SK-N-MC (cell line): ENCODE measurements at regions not wholly inside any gene's neighbourhood (a gene's known extent, or its start where the extent isn't known, plus 50 kb on each side); places are given as distances from the start of the nearest gene placed in this dataset.

ENCODE experiments used
- EZH2 ChIP-seq: fragments of 200-600 bp; sonication (generic); IDR thresholded peaks from one replicate; pipeline ENCODE4 v1.6.1; 2017; ENCODE audit warnings: antibody characterized with exemption
- FOXP2 ChIP-seq: optimal IDR thresholded peaks from 2 replicates; pipeline ENCODE3; 2011; ENCODE audit warnings: mild to moderate bottlenecking, moderate library complexity; ENCODE audit not compliant: insufficient read depth; ENCODE audit errors: extremely low read length, control extremely low read depth
- POLR2AphosphoS5 ChIP-seq: IDR thresholded peaks from 2 replicates; pipeline ENCODE4 v1.6.1; 2012; ENCODE audit warnings: mild to moderate bottlenecking, low read depth, low read length, borderline replicate concordance

DNA sequence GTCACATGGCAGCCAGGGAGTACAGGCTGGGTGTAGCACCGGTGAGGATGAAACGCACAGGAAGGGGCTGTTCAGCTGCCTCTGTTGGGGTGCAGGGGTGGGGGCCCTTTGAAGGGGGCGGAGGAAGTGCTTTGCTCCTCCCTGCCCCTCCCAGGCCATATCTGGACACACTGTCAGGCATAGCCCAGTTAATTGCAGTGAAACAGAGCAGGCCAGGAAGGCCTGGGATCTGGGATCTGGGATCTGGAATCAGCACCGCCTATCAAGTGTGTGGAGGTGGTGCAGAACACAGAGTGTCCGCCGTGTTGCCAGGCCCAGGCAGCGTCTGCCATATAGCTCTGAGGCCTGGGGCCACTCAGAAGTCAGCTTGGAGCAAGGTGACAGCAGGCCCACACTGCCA, 85.5 kb upstream of the EPCAM start:
- TF ChIP-seq FOXP2 = no peak
- no peak for TF ChIP-seq EZH2
- TF ChIP-seq POLR2AphosphoS5 = no peak
